A549 (cell line): ENCODE measurements at regions not wholly inside any gene's neighbourhood (a gene's known extent, or its start where the extent isn't known, plus 50 kb on each side); places are given as distances from the start of the nearest gene placed in this dataset.

Experiments used
- ATAC-seq, 2 experiments: fragments of 200-7000 bp in 1 of 2; fragments of >200 bp in 1 of 2; cut with Nextera tagmentation in 1 of 2; cut with Tn5 transposase in 1 of 2; 3 replicates each; pipeline versions ENCODE4 v1.8.0 to v1.9.1; 2018 to 2020; ENCODE audit warnings: mild to moderate bottlenecking in 1 of 2, moderate library complexity in 1 of 2
- CTCF ChIA-PET: fragments of 300-600 bp; sonication (Branson Sonifier 250); formaldehyde crosslinking; extraction: SDS; loops from one replicate; lab custom pipeline; 2021; ENCODE audit warnings: antibody characterized with exemption, inconsistent platforms; lab: Yijun Ruan, JAX
- POLR2A ChIA-PET: fragments of 350-600 bp; formaldehyde crosslinking; extraction: SDS; loops from one replicate; lab custom pipeline; 2021; ENCODE audit warnings: antibody characterized with exemption, inconsistent platforms; lab: Yijun Ruan, JAX
- DNase-seq, 2 experiments: peaks; one replicate each; pipeline versions ENCODE4 v3.0.0 to v3.0.0-alpha.2; 2011 to 2016; ENCODE audit warnings: low read depth in 1 of 2, low spot score in 1 of 2
- FAIRE-seq: peaks from 2 replicates; lab custom pipeline; 2011; peaks lifted over from hg19 to GRCh38; lab: Jason Lieb, UNC
- H3K27ac ChIP-seq, 2 experiments: fragments of >200 bp; sonication (Bioruptor Twin); formaldehyde crosslinking; 3 replicates each; pipeline ENCODE4 v1.5.1; 2016 to 2017
- H3K4me1 ChIP-seq: fragments of >200 bp; sonication (Bioruptor Twin); formaldehyde crosslinking; 3 replicates; pipeline ENCODE4 v1.6.1; 2016
- H3K4me2 ChIP-seq: fragments of >200 bp; sonication (Bioruptor Twin); formaldehyde crosslinking; 3 replicates; pipeline ENCODE4 v1.6.1; 2016
- H3K4me3 ChIP-seq: fragments of >200 bp; sonication (Bioruptor Twin); formaldehyde crosslinking; 3 replicates; pipeline ENCODE4 v1.5.1; 2016
- H3K9me3 ChIP-seq: fragments of >200 bp; sonication (Bioruptor Twin); formaldehyde crosslinking; 3 replicates; pipeline ENCODE4 v1.6.1; 2016
- ATOH8 ChIP-seq: fragments of 250-450 bp; sonication (Bioruptor Pico); IDR thresholded peaks from 2 replicates; pipeline ENCODE4 v1.5.0; 2020; ENCODE audit warnings: low read depth, mild to moderate bottlenecking, moderate library complexity
- BHLHE40 ChIP-seq: IDR thresholded peaks from 2 replicates; pipeline ENCODE4 v1.6.1; 2012; ENCODE audit warnings: low read depth, low read length, inconsistent platforms
- CBX2 ChIP-seq: fragments of 200-600 bp; sonication (generic); IDR thresholded peaks from 2 replicates; pipeline ENCODE4 v1.6.1; 2016; ENCODE audit warnings: low read depth, mild to moderate bottlenecking, borderline replicate concordance
- CTCF ChIP-seq: fragments of >200 bp; sonication (Bioruptor Twin); formaldehyde crosslinking; IDR thresholded peaks from 3 replicates; pipeline ENCODE4 v1.5.1; 2016
- EHF ChIP-seq: fragments of 250-450 bp; sonication (Bioruptor Pico); IDR thresholded peaks from 2 replicates; pipeline ENCODE4 v1.5.0; 2020; ENCODE audit warnings: mild to moderate bottlenecking
- FOSB ChIP-seq: fragments of 250-450 bp; sonication (Bioruptor Pico); IDR thresholded peaks from 2 replicates; pipeline ENCODE4 v1.5.0; 2020; ENCODE audit warnings: mild to moderate bottlenecking, moderate library complexity
- FOSL2 ChIP-seq, 2 experiments: fragments of 450-650 bp in 1 of 2; fragments of >200 bp in 1 of 2; sonication (Bioruptor Twin) in 1 of 2; formaldehyde crosslinking; IDR thresholded peaks; 2 replicates each; pipeline versions ENCODE4 v1.5.0 to v1.6.1; 2016 to 2020; ENCODE audit warnings: mild to moderate bottlenecking in 1 of 2, moderate library complexity in 1 of 2
- HEYL ChIP-seq: fragments of 250-450 bp; sonication (Bioruptor Pico); IDR thresholded peaks from 2 replicates; pipeline ENCODE4 v1.8.0; 2021; ENCODE audit warnings: mild to moderate bottlenecking, moderate library complexity
- JUN ChIP-seq, 2 experiments: fragments of >200 bp; sonication (Bioruptor Twin); formaldehyde crosslinking; IDR thresholded peaks; 2 replicates in 1 of 2; 3 replicates in 1 of 2; pipeline ENCODE4 v1.6.1; 2016 to 2017
- JUNB ChIP-seq: fragments of >200 bp; sonication (Bioruptor Twin); formaldehyde crosslinking; IDR thresholded peaks from 2 replicates; pipeline ENCODE4 v1.6.1; 2016
- KDM1A ChIP-seq: fragments of 200-600 bp; sonication (generic); IDR thresholded peaks from 2 replicates; pipeline ENCODE4 v1.6.1; 2016; ENCODE audit warnings: low read depth, mild to moderate bottlenecking
- MAFK ChIP-seq: fragments of 450-650 bp; IDR thresholded peaks from 2 replicates; pipeline ENCODE4 v1.6.1; 2014; ENCODE audit not compliant: partially characterized antibody
- MAX ChIP-seq: IDR thresholded peaks from 2 replicates; pipeline ENCODE4 v1.6.1; 2012
- MAZ ChIP-seq: fragments of 150-350 bp; IDR thresholded peaks from 2 replicates; pipeline ENCODE4 v1.6.1; 2014; ENCODE audit warnings: antibody characterized with exemption, low read depth, low read length, borderline replicate concordance
- NFE2L2 ChIP-seq: fragments of 150-350 bp; conservative IDR thresholded peaks from 2 replicates; pipeline ENCODE4 v1.6.1; 2014; ENCODE audit warnings: low read length
- NPAS2 ChIP-seq: fragments of 250-450 bp; sonication (Bioruptor Pico); IDR thresholded peaks from 2 replicates; pipeline ENCODE4 v1.8.0; 2022; ENCODE audit warnings: mild to moderate bottlenecking, moderate library complexity, borderline replicate concordance
- PBX3 ChIP-seq: IDR thresholded peaks from 2 replicates; pipeline ENCODE4 v1.6.1; 2012
- PHF8 ChIP-seq: fragments of 200-600 bp; sonication (generic); IDR thresholded peaks from 2 replicates; pipeline ENCODE4 v1.6.1; 2016; ENCODE audit warnings: low read depth, mild to moderate bottlenecking, antibody characterized with exemption, moderate library complexity, borderline replicate concordance
- POLR2A ChIP-seq: IDR thresholded peaks from 2 replicates; pipeline ENCODE4 v1.6.1; 2012; ENCODE audit warnings: mild to moderate bottlenecking, low read length
- RNF2 ChIP-seq: fragments of 200-600 bp; sonication (generic); IDR thresholded peaks from 2 replicates; pipeline ENCODE4 v1.6.1; 2016; ENCODE audit warnings: low read depth, mild to moderate bottlenecking, antibody characterized with exemption, moderate library complexity, borderline replicate concordance
- TFCP2L1 ChIP-seq: fragments of 250-450 bp; sonication (Bioruptor Pico); IDR thresholded peaks from 2 replicates; pipeline ENCODE4 v1.5.0; 2021; ENCODE audit warnings: mild to moderate bottlenecking
- TP53 ChIP-seq: fragments of 250-450 bp; sonication (Bioruptor Pico); IDR thresholded peaks from 2 replicates; pipeline ENCODE4 v1.5.0; 2021; ENCODE audit warnings: mild to moderate bottlenecking, moderate library complexity
- USF2 ChIP-seq: fragments of 450-650 bp; IDR thresholded peaks from 2 replicates; pipeline ENCODE4 v1.6.1; 2014; ENCODE audit warnings: antibody characterized with exemption
- ZFP36 ChIP-seq: fragments of 450-650 bp; IDR thresholded peaks from 2 replicates; pipeline ENCODE4 v1.6.1; 2014; ENCODE audit warnings: borderline replicate concordance; ENCODE audit not compliant: partially characterized antibody
- WGBS: methylation state at CpG from one replicate; pipeline ENCODE4 v1.1.6; 2017; ENCODE audit errors: missing lambda C conversion rate; 5-methylcytosine and 5-hydroxymethylcytosine counted together

GRCh38 chr6:11423667-11424066 lies 113.9 kb upstream of the TMEM170B start:
- Histone ChIP-seq H3K9me3 (no peaks in the 10 kb centered on the region), H3K4me2 (peak overlapping the region; percentile 23; the same call in 2 of the 3 replicates), H3K4me3 (no peak overlapping the region), H3K27ac (peak overlapping the region; percentile 76 to 86), H3K4me1 (peaks cover 64% of the 10 kb centered on the region)
- ATAC-seq (no peak), DNase-seq (no peak), FAIRE-seq (no peak)
- TF ChIP-seq MAZ = no peak
- TF ChIP-seq MAFK = peak; percentile 86
- POLR2A ChIA-PET = no interaction called here
- WGBS = 83% methylated on average over 1 of the region's 1 CpG
- CTCF ChIA-PET = no interaction called here

- CTCF ChIA-PET = no interaction called here
- POLR2A ChIA-PET = no interaction called here
- Histone ChIP-seq H3K4me1 (peaks cover 58% of the 10 kb centered on the region), H3K4me3 (no peak overlapping the region), H3K4me2 (peak overlapping the region; percentile 23; the same call in 2 of the 3 replicates), H3K9me3 (no peaks in the 10 kb centered on the region), H3K27ac (peak overlapping the region; percentile 76 to 86; a peak in 5 of 6 replicates)
- ATAC-seq (no peak), FAIRE-seq (no peak), DNase-seq (no peak)
- WGBS = 36% methylated on average over 1 of the region's 1 CpG
- no peak for TF ChIP-seq NFE2L2
- TF ChIP-seq TP53 = no peak
- TF ChIP-seq FOSB = no peak
- no peak for TF ChIP-seq PHF8
- no peak for TF ChIP-seq JUNB
- no peak for TF ChIP-seq ATOH8
- TF ChIP-seq ZFP36 = no peak
- no peak for TF ChIP-seq KDM1A
Observed at GRCh38 chr6:11423072-11423471, 114.5 kb upstream of the TMEM170B start.

- POLR2A ChIA-PET = no interaction called here
- DNase-seq = no peak
- no peak for ATAC-seq
- no peaks in the 10 kb centered on the region for H3K9me3 ChIP-seq
- H3K4me2 ChIP-seq = no peak overlapping the region
- no peak overlapping the region for H3K4me3 ChIP-seq
- H3K27ac ChIP-seq = peak overlapping the region in 1 of 2 experiments; percentile 67; a peak in 3 of 6 replicates
- TF ChIP-seq MAFK (no peak), BHLHE40 (no peak), CTCF (no peak), MAX (no peak), CBX2 (no peak), EHF (CRISPR knock-in tag) (no peak), NPAS2 (CRISPR knock-in tag) (no peak), PBX3 (no peak), ZFP36 (no peak), RNF2 (no peak), TFCP2L1 (CRISPR knock-in tag) (no peak), HEYL (no peak), TP53 (no peak), USF2 (no peak), FOSB (no peak), FOSL2 (IDR thresholded peaks at IDR 0.05) (no peak), FOSL2 (CRISPR knock-in tag; IDR thresholded peaks at IDR 0.05) (no peak), POLR2A (no peak), JUN (IDR thresholded peaks at IDR 0.05) (no peak)
- TF ChIP-seq, all 56 proteins: peak for 0
- FAIRE-seq = no peak
- peaks cover 40% of the 10 kb centered on the region for H3K4me1 ChIP-seq
- CTCF ChIA-PET = interaction anchor here (1.0 to 2.1 kb wide), 2 partner anchors 12 to 76 kb away, joined by 3 to 8 read pairs; no protein-coding TSS in a partner anchor
Observed at GRCh38 chr6:11419763-11420453, 117.6 kb upstream of the TMEM170B start.
